22Rv1 (cell line): ENCODE measurements at regions not wholly inside any gene's neighbourhood (a gene's known extent, or its start where the extent isn't known, plus 50 kb on each side); places are given as distances from the start of the nearest gene placed in this dataset.
A peak's percentile ranks its signal among the peaks of the same experiment; 100 is the strongest.
"Not testable (repeated sequence)": the region's sequence is repeated elsewhere in the genome, so short reads cannot be mapped to it uniquely, and the experiment has no call there.

Experiments
- H3K27ac ChIP-seq: fragments of 450-650 bp; 2 replicates; pipeline ENCODE4 v1.5.1; 2017
- CTCF ChIP-seq: fragments of 450-650 bp; IDR thresholded peaks from 2 replicates; pipeline ENCODE4 v1.5.1; 2017; ENCODE audit warnings: mild to moderate bottlenecking
- ZFX ChIP-seq: fragments of 450-650 bp; IDR thresholded peaks from 2 replicates; pipeline ENCODE4 v1.6.1; 2017; ENCODE audit warnings: antibody characterized with exemption, borderline replicate concordance

- peak; percentile 23; the same call in 1 of the 2 replicates for TF ChIP-seq CTCF
- not testable (repeated sequence) for H3K27ac ChIP-seq
Measured at GRCh38 chr6:137559521-137560183, 65.5 kb upstream of the OLIG3 start.

- TF ChIP-seq ZFX, result no peak
- no peak for TF ChIP-seq CTCF
- no peak overlapping the region for H3K27ac ChIP-seq
Measured at GRCh38 chr6:137560184-137560563, 66.0 kb upstream of the OLIG3 start.

GRCh38 chr6:137568067-137568466, 73.9 kb upstream of the OLIG3 start:
- H3K27ac ChIP-seq, result no peak overlapping the region
- no peak for TF ChIP-seq CTCF
- TF ChIP-seq ZFX, result no peak

GRCh38 chr6:137570393-137570792, 76.2 kb upstream of the OLIG3 start:
- H3K27ac ChIP-seq, result no peak overlapping the region
- TF ChIP-seq CTCF (no peak), ZFX (no peak)

GRCh38 chr6:137571854-137572253, 77.7 kb upstream of the OLIG3 start:
- TF ChIP-seq ZFX, result no peak
- TF ChIP-seq CTCF, result peak; percentile 80
- H3K27ac ChIP-seq, result no peak overlapping the region

GRCh38 chr6:137573739-137574138, 79.5 kb upstream of the OLIG3 start:
- TF ChIP-seq ZFX (no peak), CTCF (no peak)
- no peak overlapping the region for H3K27ac ChIP-seq

GRCh38 chr6:137579612-137580011, 85.4 kb upstream of the OLIG3 start:
- H3K27ac ChIP-seq, result no peak overlapping the region
- TF ChIP-seq ZFX, result no peak
- no peak for TF ChIP-seq CTCF
